ENCODE measurements at regions not wholly inside any gene's neighbourhood (a gene's known extent, or its start where the extent isn't known, plus 50 kb on each side); places are given as distances from the start of the nearest gene placed in this dataset.

GRCh38 chr14:105877645-105878044 lies 351.3 kb downstream of the TMEM121 start:
- no peak for TF ChIP-seq EZH2 (IDR thresholded peaks at IDR 0.05; ENCODE audit: low read length, missing control alignments)
- no peak for TF ChIP-seq CTCF (conservative IDR thresholded peaks at IDR 0.05 in 1 of 2, IDR thresholded peaks at IDR 0.05 in 1 of 2; ENCODE audit: low read depth in 1 of 2, low read length in 2 of 2)
- no peaks in the 10 kb centered on the region for H3K27me3 ChIP-seq (ENCODE audit: control insufficient read depth, insufficient read depth, low read length)
- no peaks in the 10 kb centered on the region for H3K9me3 ChIP-seq (ENCODE audit: control insufficient read depth, insufficient read depth, low read depth, low read length)
- no peak overlapping the region for H3K4me2 ChIP-seq (ENCODE audit: extremely low read depth, insufficient read depth, low read length)
- no peaks in the 10 kb centered on the region for H4K20me1 ChIP-seq (ENCODE audit: control insufficient read depth, extremely low read depth, insufficient read depth, low read length)
- no peaks in the 10 kb centered on the region for H3K79me2 ChIP-seq (ENCODE audit: control insufficient read depth, insufficient read depth, low read length)
- H3K27ac ChIP-seq (ENCODE audit: insufficient read depth, low read length): no peak overlapping the region
- H3K36me3 ChIP-seq (ENCODE audit: control insufficient read depth, insufficient read depth, low read length): no peaks in the 10 kb centered on the region
- no peak overlapping the region for H3K9ac ChIP-seq (ENCODE audit: insufficient read depth, low read length)
- no peak for DNase-seq (ENCODE audit: low read depth in 2 of 2)
- H3K4me1 ChIP-seq (ENCODE audit: control insufficient read depth, extremely low read depth, insufficient read depth, low read length): no peaks in the 10 kb centered on the region
- no peak overlapping the region for H2AFZ ChIP-seq (ENCODE audit: low read length)
- H3K4me3 ChIP-seq (replicated peaks in 1 of 4; ENCODE audit: control extremely low read depth in 1 of 4, insufficient read depth in 1 of 4, low read depth in 3 of 4, low read length in 4 of 4): no peak overlapping the region

GRCh38 chr14:105878125-105878524 lies 351.7 kb downstream of the TMEM121 start:
- TF ChIP-seq EZH2 (IDR thresholded peaks at IDR 0.05; ENCODE audit: low read length, missing control alignments) (no peak), CTCF (conservative IDR thresholded peaks at IDR 0.05 in 1 of 2, IDR thresholded peaks at IDR 0.05 in 1 of 2; ENCODE audit: low read depth in 1 of 2, low read length in 2 of 2) (no peak)

GRCh38 chr14:105878554-105878953 lies 352.2 kb downstream of the TMEM121 start:
- no peak for DNase-seq (ENCODE audit: low read depth in 2 of 2)
- Histone ChIP-seq H3K9me3 (ENCODE audit: control insufficient read depth, insufficient read depth, low read depth, low read length) (no peaks in the 10 kb centered on the region), H2AFZ (ENCODE audit: low read length) (no peak overlapping the region), H3K4me1 (ENCODE audit: control insufficient read depth, extremely low read depth, insufficient read depth, low read length) (no peaks in the 10 kb centered on the region), H4K20me1 (ENCODE audit: control insufficient read depth, extremely low read depth, insufficient read depth, low read length) (no peaks in the 10 kb centered on the region), H3K79me2 (ENCODE audit: control insufficient read depth, insufficient read depth, low read length) (no peaks in the 10 kb centered on the region), H3K27me3 (ENCODE audit: control insufficient read depth, insufficient read depth, low read length) (no peaks in the 10 kb centered on the region), H3K9ac (ENCODE audit: insufficient read depth, low read length) (no peak overlapping the region), H3K4me3 (replicated peaks in 1 of 4; ENCODE audit: control extremely low read depth in 1 of 4, insufficient read depth in 1 of 4, low read depth in 3 of 4, low read length in 4 of 4) (no peak overlapping the region), H3K4me2 (ENCODE audit: extremely low read depth, insufficient read depth, low read length) (no peak overlapping the region), H3K36me3 (ENCODE audit: control insufficient read depth, insufficient read depth, low read length) (no peaks in the 10 kb centered on the region), H3K27ac (ENCODE audit: insufficient read depth, low read length) (no peak overlapping the region)
- TF ChIP-seq EZH2 (IDR thresholded peaks at IDR 0.05; ENCODE audit: low read length, missing control alignments): no peak
- no peak for TF ChIP-seq CTCF (conservative IDR thresholded peaks at IDR 0.05 in 1 of 2, IDR thresholded peaks at IDR 0.05 in 1 of 2; ENCODE audit: low read depth in 1 of 2, low read length in 2 of 2)

More at GRCh38 chr14:105878125-105878524, 351.7 kb downstream of the TMEM121 start:
- Histone ChIP-seq H3K9me3 (ENCODE audit: control insufficient read depth, insufficient read depth, low read depth, low read length) (no peaks in the 10 kb centered on the region), H3K27me3 (ENCODE audit: control insufficient read depth, insufficient read depth, low read length) (no peaks in the 10 kb centered on the region), H3K79me2 (ENCODE audit: control insufficient read depth, insufficient read depth, low read length) (no peaks in the 10 kb centered on the region), H3K9ac (ENCODE audit: insufficient read depth, low read length) (no peak overlapping the region), H3K27ac (ENCODE audit: insufficient read depth, low read length) (no peak overlapping the region), H3K4me2 (ENCODE audit: extremely low read depth, insufficient read depth, low read length) (no peak overlapping the region), H3K36me3 (ENCODE audit: control insufficient read depth, insufficient read depth, low read length) (no peaks in the 10 kb centered on the region), H3K4me3 (replicated peaks in 1 of 4; ENCODE audit: control extremely low read depth in 1 of 4, insufficient read depth in 1 of 4, low read depth in 3 of 4, low read length in 4 of 4) (no peak overlapping the region), H3K4me1 (ENCODE audit: control insufficient read depth, extremely low read depth, insufficient read depth, low read length) (no peaks in the 10 kb centered on the region), H4K20me1 (ENCODE audit: control insufficient read depth, extremely low read depth, insufficient read depth, low read length) (no peaks in the 10 kb centered on the region), H2AFZ (ENCODE audit: low read length) (no peak overlapping the region)
- no peak for DNase-seq (ENCODE audit: low read depth in 2 of 2)
